T-cell (primary cell): ENCODE measurements at regions not wholly inside any gene's neighbourhood (a gene's known extent, or its start where the extent isn't known, plus 50 kb on each side); places are given as distances from the start of the nearest gene placed in this dataset.

Experiments used
- ATAC-seq, 4 experiments: fragments of 200-7000 bp in 3 of 4; fragments of 150-1000 bp in 1 of 4; cut with Tn5 transposase; replicated peaks in 1 of 4; 1 replicate in 3 of 4; 2 replicates in 1 of 4; pipeline ENCODE4 v1.10.0; 2021; ENCODE audit warnings: moderate library complexity in 3 of 4, mild to moderate bottlenecking in 2 of 4, moderate number of reproducible peaks in 1 of 4
- CTCF ChIA-PET, 2 donors: fragments of 300-600 bp; sonication (Branson Sonifier 250); formaldehyde crosslinking; loops; one replicate each; lab custom pipeline; 2022; ENCODE audit warnings: antibody characterized with exemption in 2 of 2; lab: Charles Lee
- POLR2A ChIA-PET, 2 donors: fragments of 300-600 bp; sonication (Branson Sonifier 250); formaldehyde crosslinking; loops; one replicate each; lab custom pipeline; 2022; ENCODE audit warnings: antibody characterized with exemption in 2 of 2; lab: Charles Lee
- DNase-seq, 35 experiments: peaks; one replicate each; pipeline versions ENCODE4 v3.0.0 to v3.0.0-alpha.2; 2013 to 2023
- H3K27ac ChIP-seq: one replicate; pipeline ENCODE4 v1.5.1; 2013; ENCODE audit warnings: low read length
- H3K27me3 ChIP-seq, 2 experiments: replicated peaks in 1 of 2; 1 replicate in 1 of 2; 2 replicates in 1 of 2; pipeline versions ENCODE4 v1.6.1 to v1.7.0; 2013; ENCODE audit warnings: low read length in 1 of 2, mixed read lengths in 1 of 2; ENCODE audit not compliant: control insufficient read depth in 2 of 2, insufficient read depth in 2 of 2; ENCODE audit errors: extremely low read depth in 1 of 2
- H3K36me3 ChIP-seq, 2 donors: 1 replicate in 1 of 2; 2 replicates in 1 of 2; pipeline versions ENCODE4 v1.6.1 to v1.7.0; 2013; ENCODE audit warnings: low read length in 1 of 2; ENCODE audit not compliant: control insufficient read depth in 2 of 2, insufficient read depth in 1 of 2; ENCODE audit errors: extremely low read depth in 1 of 2
- H3K4me1 ChIP-seq, 2 experiments: 1 replicate in 1 of 2; 2 replicates in 1 of 2; pipeline versions ENCODE4 v1.6.1 to v1.7.0; 2013; ENCODE audit warnings: low read length in 2 of 2, mixed read lengths in 1 of 2; ENCODE audit not compliant: insufficient read depth in 2 of 2, control insufficient read depth in 1 of 2; ENCODE audit errors: extremely low read depth in 1 of 2
- H3K4me3 ChIP-seq, 2 donors: 1 replicate in 1 of 2; 2 replicates in 1 of 2; pipeline versions ENCODE4 v1.5.1 to v1.7.0; 2013; ENCODE audit warnings: mild to moderate bottlenecking in 2 of 2, low read length in 1 of 2, moderate library complexity in 1 of 2; ENCODE audit not compliant: control insufficient read depth in 1 of 2; ENCODE audit errors: extremely low read depth in 1 of 2
- H3K9me3 ChIP-seq: 2 replicates; pipeline ENCODE4 v1.7.0; 2013
- H3K27ac Mint-ChIP-seq, 2 donors: one replicate each; pipeline ENCODE4 v1.8.0; 2020 to 2021; ENCODE audit warnings: mild to moderate bottlenecking in 2 of 2, mixed read lengths in 2 of 2
- H3K27me3 Mint-ChIP-seq, 2 donors: one replicate each; pipeline ENCODE4 v1.8.0; 2021 to 2022; ENCODE audit warnings: mixed read lengths in 2 of 2
- H3K36me3 Mint-ChIP-seq: one replicate; pipeline ENCODE4 v1.8.0; 2021; ENCODE audit warnings: mixed read lengths
- H3K4me1 Mint-ChIP-seq, 3 donors: one replicate each; pipeline ENCODE4 v1.8.0; 2020 to 2022; ENCODE audit warnings: mixed read lengths in 3 of 3, mild to moderate bottlenecking in 1 of 3
- H3K4me3 Mint-ChIP-seq, 3 donors: one replicate each; pipeline ENCODE4 v1.8.0; 2020 to 2022; ENCODE audit warnings: mild to moderate bottlenecking in 3 of 3, mixed read lengths in 3 of 3, moderate library complexity in 3 of 3
- H3K9me3 Mint-ChIP-seq, 3 donors: one replicate each; pipeline ENCODE4 v1.8.0; 2020 to 2022; ENCODE audit warnings: mixed read lengths in 3 of 3
- WGBS: methylation state at CpG from one replicate; pipeline ENCODE4 v1.1.5; 2013; ENCODE audit warnings: missing lambda C conversion rate; ENCODE audit not compliant: insufficient coverage; 5-methylcytosine and 5-hydroxymethylcytosine counted together

- Mint-ChIP-seq H3K27ac (peak overlapping the region in 1 of 2 donors; percentile 60), H3K9me3 (no peaks in the 10 kb centered on the region), H3K4me1 (peaks cover 0 to 6% (median 5%) of the 10 kb centered on the region in 3 donors), H3K27me3 (peaks cover 0 to 8% of the 10 kb centered on the region in 2 donors), H3K36me3 (no peaks in the 10 kb centered on the region), H3K4me3 (no peak overlapping the region)
- ChIA-PET CTCF (no interaction called here), POLR2A (no interaction called here)
- Histone ChIP-seq H3K27me3 (no peaks in the 10 kb centered on the region), H3K9me3 (no peaks in the 10 kb centered on the region), H3K4me3 (no peak overlapping the region), H3K36me3 (no peaks in the 10 kb centered on the region), H3K4me1 (no peaks in the 10 kb centered on the region), H3K27ac (no peak overlapping the region)
- DNase-seq (no peak), ATAC-seq (no peak)
Observed at GRCh38 chr2:88836351-88836750, 144.9 kb downstream of the RPIA start.

GRCh38 chr2:88837511-88838160 lies 146.2 kb downstream of the RPIA start:
- CTCF ChIA-PET = interaction anchor here in 1 of 2 donors (1.1 kb wide), 1 partner anchor 43 kb away, joined by 3 read pairs; no protein-coding TSS in a partner anchor
- no peaks in the 10 kb centered on the region for H3K9me3 ChIP-seq
- 77% methylated on average over 3 of the region's 4 CpGs for WGBS
- H3K27ac Mint-ChIP-seq = peak overlapping the region in 1 of 2 donors; percentile 79
- H3K27me3 ChIP-seq = no peaks in the 10 kb centered on the region
- H3K9me3 Mint-ChIP-seq = no peaks in the 10 kb centered on the region
- H3K36me3 ChIP-seq = no peaks in the 10 kb centered on the region
- ATAC-seq (no peak), DNase-seq (no peak)
- H3K4me3 Mint-ChIP-seq = no peak overlapping the region
- POLR2A ChIA-PET = no interaction called here
- H3K4me3 ChIP-seq = no peak overlapping the region
- peaks cover 0 to 6% (median 5%) of the 10 kb centered on the region in 3 donors for H3K4me1 Mint-ChIP-seq
- H3K27me3 Mint-ChIP-seq = peaks cover 0 to 8% of the 10 kb centered on the region in 2 donors
- H3K27ac ChIP-seq = peak overlapping the region; percentile 28
- no peaks in the 10 kb centered on the region for H3K4me1 ChIP-seq
- H3K36me3 Mint-ChIP-seq = no peaks in the 10 kb centered on the region

- H3K4me3 Mint-ChIP-seq = no peak overlapping the region
- DNase-seq (peak in 1 of 35 experiments; percentile 26), ATAC-seq (no peak)
- no CpG with 5 or more reads among the region's 4 CpGs for WGBS
- peak overlapping the region in 1 of 2 donors; percentile 79 for H3K27ac Mint-ChIP-seq
- Histone ChIP-seq H3K4me1 (no peaks in the 10 kb centered on the region), H3K9me3 (no peaks in the 10 kb centered on the region), H3K4me3 (no peak overlapping the region), H3K27me3 (peaks cover 0 to 4% of the 10 kb centered on the region in 2 experiments), H3K27ac (peak overlapping the region; percentile 28), H3K36me3 (no peaks in the 10 kb centered on the region)
- ChIA-PET CTCF (no interaction called here), POLR2A (no interaction called here)
- peaks cover 0 to 6% (median 5%) of the 10 kb centered on the region in 3 donors for H3K4me1 Mint-ChIP-seq
- H3K9me3 Mint-ChIP-seq = no peaks in the 10 kb centered on the region
- H3K36me3 Mint-ChIP-seq = no peaks in the 10 kb centered on the region
- peaks cover 0 to 9% of the 10 kb centered on the region in 2 donors for H3K27me3 Mint-ChIP-seq
Observed at GRCh38 chr2:88838165-88838635, 146.7 kb downstream of the RPIA start.

GRCh38 chr2:88841224-88841929 lies 149.9 kb downstream of the RPIA start:
- no peak overlapping the region for H3K27ac ChIP-seq
- no peaks in the 10 kb centered on the region for H3K4me1 ChIP-seq
- H3K9me3 ChIP-seq = no peaks in the 10 kb centered on the region
- no peak overlapping the region for H3K4me3 ChIP-seq
- CTCF ChIA-PET = no interaction called here
- Mint-ChIP-seq H3K4me1 (peaks cover 0 to 6% (median 5%) of the 10 kb centered on the region in 3 donors), H3K9me3 (no peaks in the 10 kb centered on the region), H3K4me3 (no peak overlapping the region), H3K36me3 (no peaks in the 10 kb centered on the region), H3K27me3 (peaks cover 0 to 16% of the 10 kb centered on the region in 2 donors), H3K27ac (peak overlapping the region in 1 of 2 donors; percentile 50)
- POLR2A ChIA-PET = no interaction called here
- 78% methylated on average over 6 of the region's 8 CpGs for WGBS
- peaks cover 0 to 7% of the 10 kb centered on the region in 2 experiments for H3K27me3 ChIP-seq
- DNase-seq (no peak), ATAC-seq (no peak)
- no peaks in the 10 kb centered on the region for H3K36me3 ChIP-seq

GRCh38 chr2:88842656-88843460 lies 151.4 kb downstream of the RPIA start:
- H3K4me3 Mint-ChIP-seq = no peak overlapping the region
- peaks cover 0 to 6% (median 5%) of the 10 kb centered on the region in 3 donors for H3K4me1 Mint-ChIP-seq
- H3K27ac Mint-ChIP-seq = no peak overlapping the region
- H3K9me3 Mint-ChIP-seq = no peaks in the 10 kb centered on the region
- H3K27me3 Mint-ChIP-seq = peaks cover 0 to 19% of the 10 kb centered on the region in 2 donors
- ChIA-PET CTCF (no interaction called here), POLR2A (no interaction called here)
- WGBS = no CpG with 5 or more reads among the region's 1 CpG
- no peaks in the 10 kb centered on the region for H3K36me3 ChIP-seq
- no peaks in the 10 kb centered on the region for H3K36me3 Mint-ChIP-seq
- no peak overlapping the region for H3K4me3 ChIP-seq
- H3K9me3 ChIP-seq = no peaks in the 10 kb centered on the region
- no peak overlapping the region for H3K27ac ChIP-seq
- no peak for DNase-seq
- no peak for ATAC-seq
- peaks cover 0 to 7% of the 10 kb centered on the region in 2 experiments for H3K27me3 ChIP-seq
- H3K4me1 ChIP-seq = no peaks in the 10 kb centered on the region

- POLR2A ChIA-PET = no interaction called here
- Histone ChIP-seq H3K4me1 (no peaks in the 10 kb centered on the region), H3K36me3 (no peaks in the 10 kb centered on the region), H3K27ac (no peak overlapping the region), H3K4me3 (no peak overlapping the region), H3K27me3 (peaks cover 0 to 7% of the 10 kb centered on the region in 2 experiments), H3K9me3 (no peaks in the 10 kb centered on the region)
- no peak for DNase-seq
- Mint-ChIP-seq H3K4me3 (no peak overlapping the region), H3K27ac (no peak overlapping the region), H3K27me3 (peaks cover 2 to 22% of the 10 kb centered on the region in 2 donors), H3K36me3 (no peaks in the 10 kb centered on the region), H3K4me1 (peaks cover 0 to 4% (median 2%) of the 10 kb centered on the region in 3 donors), H3K9me3 (no peaks in the 10 kb centered on the region)
- no CpG with 5 or more reads among the region's 2 CpGs for WGBS
- ATAC-seq = no peak
- CTCF ChIA-PET = no interaction called here
Observed at GRCh38 chr2:88843651-88844050, 152.2 kb downstream of the RPIA start.
